Dermis blood vessel endothelial cell (primary cell): ENCODE measurements at regions not wholly inside any gene's neighbourhood (a gene's known extent, or its start where the extent isn't known, plus 50 kb on each side); places are given as distances from the start of the nearest gene placed in this dataset.
"Not testable (repeated sequence)": the region's sequence is repeated elsewhere in the genome, so short reads cannot be mapped to it uniquely, and the experiment has no call there.

Experiments
- DNase-seq: peaks from one replicate; pipeline ENCODE4 v3.0.0; 2010

- no peak for DNase-seq
Measured at GRCh38 chr20:2203436-2203835, 92.4 kb upstream of the TGM3 start.

GRCh38 chr20:2204021-2204420 is 91.8 kb upstream of the TGM3 start:
- no peak for DNase-seq

GRCh38 chr20:2206957-2207769 is 88.6 kb upstream of the TGM3 start:
- DNase-seq, result peak; percentile 80

- DNase-seq, result no peak
Measured at GRCh38 chr20:2207770-2208097, 88.1 kb upstream of the TGM3 start.

- no peak for DNase-seq
Measured at GRCh38 chr20:2208897-2209296, 86.9 kb upstream of the TGM3 start.

- peak; percentile 79 for DNase-seq
Measured at GRCh38 chr20:2210646-2211552, 84.9 kb upstream of the TGM3 start.

- no peak for DNase-seq
Measured at GRCh38 chr20:2212456-2213015, 83.3 kb upstream of the TGM3 start.

- no peak for DNase-seq
Measured at GRCh38 chr20:2213401-2213800, 82.4 kb upstream of the TGM3 start.

- DNase-seq, result peak; percentile 57
Measured at GRCh38 chr20:2217857-2218539, 77.8 kb upstream of the TGM3 start.

- DNase-seq, result no peak
Measured at GRCh38 chr20:2219481-2220006, 76.3 kb upstream of the TGM3 start.

GRCh38 chr20:2220298-2220697 is 75.5 kb upstream of the TGM3 start:
- no peak for DNase-seq

GRCh38 chr20:2221921-2222320 is 73.9 kb upstream of the TGM3 start:
- DNase-seq, result no peak

GRCh38 chr20:2223558-2224367 is 72.0 kb upstream of the TGM3 start:
- no peak for DNase-seq

- DNase-seq, result no peak
Measured at GRCh38 chr20:2224368-2224639, 71.5 kb upstream of the TGM3 start.

- DNase-seq, result not testable (repeated sequence)
Measured at GRCh38 chr20:2227285-2227684, 68.5 kb upstream of the TGM3 start.

- no peak for DNase-seq
Measured at GRCh38 chr20:2227861-2228260, 67.9 kb upstream of the TGM3 start.

- DNase-seq, result no peak
Measured at GRCh38 chr20:2228926-2229325, 66.9 kb upstream of the TGM3 start.

- DNase-seq, result no peak
Measured at GRCh38 chr20:2230726-2231488, 64.9 kb upstream of the TGM3 start.

- no peak for DNase-seq
Measured at GRCh38 chr20:2231701-2232100, 64.1 kb upstream of the TGM3 start.

GRCh38 chr20:2234598-2235191 is 61.1 kb upstream of the TGM3 start:
- peak; percentile 33 for DNase-seq

GRCh38 chr20:2236256-2236655 is 59.5 kb upstream of the TGM3 start:
- DNase-seq, result peak; percentile 26
